Epithelial cell of prostate (primary cell): ENCODE measurements at regions not wholly inside any gene's neighbourhood (a gene's known extent, or its start where the extent isn't known, plus 50 kb on each side); places are given as distances from the start of the nearest gene placed in this dataset.

ENCODE experiments used
- DNase-seq: peaks from one replicate; pipeline ENCODE4 v3.0.0-alpha.2; 2011; ENCODE audit warnings: low read depth, low spot score
- H3K27ac ChIP-seq: fragments of 450-650 bp; 2 replicates; pipeline ENCODE4 v1.5.1; 2017; ENCODE audit warnings: mild to moderate bottlenecking

DNA sequence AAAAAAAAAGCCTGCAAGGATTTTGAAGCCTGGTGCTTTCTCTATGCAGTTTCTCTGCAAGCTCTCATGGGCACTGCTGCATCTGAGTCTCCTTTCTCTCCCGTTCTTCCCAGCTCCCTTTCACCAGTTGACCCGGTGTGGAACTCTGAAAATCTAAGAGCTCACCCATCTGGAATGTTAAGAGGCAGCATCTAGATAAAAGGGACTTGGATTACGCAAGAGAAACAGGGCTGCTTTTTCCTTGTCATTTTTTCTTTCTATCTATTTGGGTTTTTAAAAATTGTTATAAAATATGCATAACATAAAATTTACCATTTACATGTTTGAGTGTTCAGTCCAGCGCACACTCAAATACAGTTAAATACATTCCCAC lies 95.2 kb upstream of the RPS6KA3 start:
- DNase-seq, result no peak
- H3K27ac ChIP-seq, result peak overlapping the region; percentile 55

DNA sequence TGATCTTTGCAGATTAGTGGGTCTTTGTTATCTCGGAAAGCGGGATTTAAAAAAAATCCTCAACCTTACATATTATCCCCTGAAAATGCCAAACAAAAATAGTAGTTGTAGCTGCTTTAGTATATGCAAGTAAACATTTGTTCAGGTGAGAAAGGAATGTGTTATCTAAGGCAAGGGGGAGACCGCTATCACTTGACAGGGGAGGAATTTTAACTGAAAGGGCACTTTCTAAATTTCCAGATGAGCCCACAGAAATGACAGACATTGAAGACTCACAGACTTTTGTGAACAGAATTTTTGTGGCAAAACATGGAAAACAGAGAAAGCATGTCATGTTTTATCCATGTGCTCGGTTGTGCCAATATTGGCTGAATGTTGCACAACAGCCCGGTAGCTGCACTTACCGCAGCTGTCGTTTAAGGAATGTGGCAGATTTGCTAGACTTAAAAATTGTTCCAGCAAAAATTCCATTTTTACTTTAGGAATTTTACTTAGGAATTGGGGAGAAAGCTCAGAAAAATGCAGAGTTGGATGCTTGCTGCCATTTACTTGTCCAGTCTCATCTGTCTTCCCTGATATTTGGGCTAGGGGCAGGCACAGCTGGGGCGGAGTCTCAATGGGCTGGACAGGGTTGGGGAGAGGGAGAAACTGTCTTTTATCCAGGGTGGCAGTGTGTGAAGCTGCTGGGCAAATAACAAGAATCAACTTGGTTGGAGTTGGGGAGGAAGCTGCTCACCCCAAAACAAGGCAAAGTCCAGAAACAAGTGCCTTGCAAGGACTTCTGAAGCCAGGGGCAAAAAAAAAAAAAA lies 94.6 kb upstream of the RPS6KA3 start:
- no peak for DNase-seq

DNA sequence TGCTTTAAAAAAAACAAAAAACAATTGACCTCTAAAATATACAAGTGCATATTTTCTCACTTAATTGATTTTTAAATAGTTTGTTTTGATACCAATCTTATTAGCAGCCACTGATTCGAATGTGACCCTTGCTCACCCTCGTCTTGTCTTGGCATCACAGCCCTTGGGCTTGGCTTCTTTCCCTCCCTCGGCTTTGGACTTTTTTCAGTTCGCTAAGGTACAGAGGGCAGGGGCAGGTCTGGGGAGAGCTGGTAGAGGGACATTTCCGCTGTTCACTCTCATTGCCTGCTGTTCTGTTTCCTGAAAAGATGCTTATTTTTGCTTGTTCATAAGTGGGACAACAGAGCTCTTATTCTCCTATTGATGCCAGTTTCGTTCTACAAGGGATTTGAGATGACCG lies 88.5 kb upstream of the RPS6KA3 start:
- DNase-seq, result no peak
- no peak overlapping the region for H3K27ac ChIP-seq

More for the DNA sequence above, 94.6 kb upstream of the RPS6KA3 start:
- no peak overlapping the region for H3K27ac ChIP-seq

DNA sequence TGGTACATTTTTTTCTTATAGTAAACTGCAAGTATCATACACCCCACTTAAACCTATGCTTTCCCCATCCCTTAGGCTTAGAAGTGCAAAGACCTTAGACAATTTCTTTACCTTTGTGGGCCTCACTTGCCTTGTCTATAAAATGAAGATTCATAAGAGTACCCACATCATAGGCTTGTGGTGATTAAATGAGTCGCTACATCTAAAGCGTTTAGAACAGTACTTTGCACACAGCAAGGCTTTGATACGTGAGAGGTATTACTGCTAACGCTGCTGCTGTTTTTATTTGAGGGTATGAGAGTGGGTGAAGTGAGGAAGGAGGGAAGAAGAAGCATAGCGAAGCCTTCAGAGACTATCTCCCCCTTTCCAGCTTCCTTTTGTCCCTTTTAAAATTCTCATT lies 87.8 kb upstream of the RPS6KA3 start:
- H3K27ac ChIP-seq, result no peak overlapping the region
- no peak for DNase-seq

- DNase-seq, result no peak
- H3K27ac ChIP-seq, result no peak overlapping the region
Measured at GRCh38 chrX:20352935-20353336, 86.2 kb upstream of the RPS6KA3 start.

GRCh38 chrX:20352504-20352903 lies 85.8 kb upstream of the RPS6KA3 start:
- H3K27ac ChIP-seq, result no peak overlapping the region
- DNase-seq, result no peak

GRCh38 chrX:20350596-20350995 lies 83.9 kb upstream of the RPS6KA3 start:
- no peak for DNase-seq
- H3K27ac ChIP-seq, result no peak overlapping the region

DNA sequence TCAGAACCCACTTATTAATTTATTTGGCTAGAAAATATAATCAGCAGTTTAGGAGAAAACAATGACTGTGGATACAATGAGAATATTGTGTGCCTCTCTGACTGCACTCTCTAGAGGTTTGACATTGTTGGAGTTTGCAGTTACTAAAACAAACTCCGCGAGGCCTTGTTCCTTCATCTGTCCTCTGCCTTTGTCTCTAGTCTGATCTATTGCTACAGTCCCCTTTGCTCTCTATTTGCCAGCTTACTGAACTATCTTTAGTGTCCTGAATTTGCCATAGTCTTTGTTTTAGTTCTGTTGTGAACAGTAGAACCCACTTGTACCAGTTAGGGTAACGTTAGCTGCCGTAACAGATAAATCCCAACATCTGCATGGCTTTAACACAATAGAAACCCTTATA lies 81.4 kb upstream of the RPS6KA3 start:
- DNase-seq, result no peak

GRCh38 chrX:20347481-20347880 lies 80.8 kb upstream of the RPS6KA3 start:
- DNase-seq, result no peak
- H3K27ac ChIP-seq, result no peak overlapping the region

More for the DNA sequence above, 81.4 kb upstream of the RPS6KA3 start:
- H3K27ac ChIP-seq, result no peak overlapping the region

GRCh38 chrX:20333672-20334071 lies 67.0 kb upstream of the RPS6KA3 start:
- no peak for DNase-seq
- H3K27ac ChIP-seq, result no peak overlapping the region

GRCh38 chrX:20330545-20330944 lies 63.8 kb upstream of the RPS6KA3 start:
- DNase-seq, result no peak
- no peak overlapping the region for H3K27ac ChIP-seq

DNA sequence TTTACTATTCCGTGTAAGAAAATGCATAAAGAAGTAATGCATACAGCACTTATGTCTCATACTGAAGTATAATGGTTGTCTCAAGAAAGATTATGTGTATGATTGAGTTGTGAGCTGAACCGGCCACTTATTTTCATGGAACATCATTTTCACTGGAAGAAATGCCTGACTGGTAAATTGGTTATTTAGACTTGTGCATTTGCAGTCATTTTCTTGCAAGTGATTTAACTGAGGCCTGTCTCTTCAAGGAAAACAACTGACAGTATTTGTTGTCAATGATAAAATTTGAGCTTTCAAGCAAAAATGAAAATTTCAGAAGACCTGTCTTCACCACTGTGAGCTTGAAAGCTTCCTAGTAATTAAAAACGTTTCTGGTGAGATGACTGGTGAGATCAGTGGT lies 62.7 kb upstream of the RPS6KA3 start:
- no peak overlapping the region for H3K27ac ChIP-seq
- DNase-seq, result no peak

GRCh38 chrX:20325786-20326388 lies 59.2 kb upstream of the RPS6KA3 start:
- no peak for DNase-seq
- no peak overlapping the region for H3K27ac ChIP-seq

GRCh38 chrX:20322887-20323286 lies 56.2 kb upstream of the RPS6KA3 start:
- no peak overlapping the region for H3K27ac ChIP-seq
- no peak for DNase-seq

- H3K27ac ChIP-seq, result no peak overlapping the region
- no peak for DNase-seq
Measured at GRCh38 chrX:20320461-20321159, 53.9 kb upstream of the RPS6KA3 start.

DNA sequence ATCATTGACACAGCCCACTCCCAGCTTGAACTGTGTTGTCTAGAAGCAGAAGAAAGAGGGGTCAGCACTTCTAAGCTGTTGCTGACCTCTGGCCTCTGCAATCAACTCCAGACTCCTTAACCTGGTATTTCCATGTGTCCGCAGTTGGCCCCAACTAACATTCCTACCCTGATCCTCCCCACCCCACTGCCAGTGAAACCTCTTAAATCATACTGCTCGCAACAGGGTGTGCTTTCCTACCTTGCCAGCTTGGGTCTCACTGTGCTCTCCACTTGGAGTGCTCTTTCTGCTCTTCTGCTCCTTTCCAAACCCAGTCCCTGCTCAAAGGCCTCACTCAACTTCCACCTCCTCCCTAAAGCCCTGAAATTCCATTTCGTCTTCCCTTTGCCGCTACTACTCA lies 52.3 kb upstream of the RPS6KA3 start:
- no peak for DNase-seq
- no peak overlapping the region for H3K27ac ChIP-seq

DNA sequence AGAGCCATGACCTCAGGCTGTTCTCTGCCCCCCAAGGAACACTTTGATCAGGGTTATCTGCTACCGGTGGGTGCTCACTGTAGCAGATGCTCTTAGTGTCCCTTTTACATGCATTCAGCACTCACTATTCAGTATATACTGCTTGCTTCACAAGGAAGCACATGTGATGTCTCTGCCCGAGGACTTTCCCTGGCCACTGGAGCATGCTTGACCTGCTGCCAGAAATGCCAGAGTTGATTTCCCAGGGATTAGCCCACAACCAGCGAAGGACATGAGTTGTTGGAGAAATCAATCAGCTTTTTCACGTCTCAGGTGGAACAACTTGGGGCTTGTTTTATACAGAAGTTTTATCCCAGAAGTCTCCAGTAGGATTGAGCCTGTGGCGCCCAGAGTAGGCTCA lies 51.2 kb upstream of the RPS6KA3 start:
- DNase-seq, result no peak
- no peak overlapping the region for H3K27ac ChIP-seq
